SK-N-SH (cell line): ENCODE measurements at regions not wholly inside any gene's neighbourhood (a gene's known extent, or its start where the extent isn't known, plus 50 kb on each side); places are given as distances from the start of the nearest gene placed in this dataset.

Experiments used
- CTCF ChIA-PET: fragments of 300-600, 350-600 bp; formaldehyde crosslinking; extraction: SDS; loops from one replicate; lab custom pipeline; 2021; lab: Yijun Ruan, JAX
- POLR2A ChIA-PET: fragments of 350-600 bp; sonication (Branson Sonifier 250); formaldehyde crosslinking; extraction: SDS; loops from one replicate; lab custom pipeline; 2020; ENCODE audit warnings: antibody characterized with exemption, inconsistent platforms; lab: Yijun Ruan, JAX
- DNase-seq: peaks from one replicate; pipeline ENCODE4 v3.0.0; 2012
- H2AFZ ChIP-seq: fragments of 200-600 bp; sonication (generic); 2 replicates; pipeline ENCODE4 v1.8.1; 2016; ENCODE audit warnings: antibody characterized with exemption, mild to moderate bottlenecking, low read depth
- H3F3A ChIP-seq: fragments of 200-600 bp; sonication (generic); replicated peaks from 2 replicates; pipeline ENCODE3; 2016; ENCODE audit warnings: antibody characterized with exemption, mild to moderate bottlenecking; ENCODE audit not compliant: insufficient read depth
- H3K27ac ChIP-seq, 2 experiments: fragments of 200-500 bp in 1 of 2; fragments of 200-600 bp in 1 of 2; sonication (Bioruptor generic) in 1 of 2; sonication (generic), shearing (Covaris generic) in 1 of 2; 2 replicates each; pipeline versions ENCODE4 v1.5.1 to v1.6.1; 2014 to 2016; ENCODE audit warnings: low read depth in 2 of 2, inconsistent platforms in 1 of 2, low read length in 1 of 2, mild to moderate bottlenecking in 1 of 2, mixed read lengths in 1 of 2
- H3K27me3 ChIP-seq: fragments of 200-600 bp; sonication (generic), shearing (Covaris generic); 2 replicates; pipeline ENCODE4 v1.6.1; 2016; ENCODE audit warnings: mixed run types; ENCODE audit not compliant: insufficient read depth
- H3K36me3 ChIP-seq, 2 experiments: fragments of 200-500 bp in 1 of 2; fragments of 200-600 bp in 1 of 2; sonication (Bioruptor generic) in 1 of 2; sonication (generic) in 1 of 2; replicated peaks in 1 of 2; 2 replicates each; pipeline versions ENCODE3 to v1.5.1; 2014 to 2016; ENCODE audit warnings: low read length in 1 of 2, mild to moderate bottlenecking in 1 of 2; ENCODE audit not compliant: insufficient read depth in 2 of 2, control insufficient read depth in 1 of 2
- H3K4me1 ChIP-seq, 2 experiments: fragments of 200-500 bp in 1 of 2; fragments of 200-600 bp in 1 of 2; sonication (Bioruptor generic) in 1 of 2; sonication (generic), shearing (Covaris generic) in 1 of 2; 2 replicates each; pipeline versions ENCODE4 v1.5.1 to v1.6.1; 2014 to 2016; ENCODE audit warnings: low read depth in 1 of 2, low read length in 1 of 2, mixed run types in 1 of 2; ENCODE audit not compliant: insufficient read depth in 2 of 2, control insufficient read depth in 1 of 2
- H3K4me2 ChIP-seq: fragments of 200-600 bp; sonication (generic), shearing (Covaris generic); 2 replicates; pipeline ENCODE4 v1.6.1; 2017; ENCODE audit warnings: mixed run types
- H3K4me3 ChIP-seq, 2 experiments: fragments of 200-500 bp in 1 of 2; fragments of 200-600 bp in 1 of 2; sonication (Bioruptor generic) in 1 of 2; sonication (generic), shearing (Covaris generic) in 1 of 2; 2 replicates each; pipeline versions ENCODE4 v1.5.1 to v1.8.1; 2014 to 2016; ENCODE audit warnings: low read depth in 2 of 2, inconsistent platforms in 1 of 2, low read length in 1 of 2, mild to moderate bottlenecking in 1 of 2, mixed read lengths in 1 of 2, moderate library complexity in 1 of 2
- H3K79me2 ChIP-seq: fragments of 200-600 bp; sonication (generic); 2 replicates; pipeline ENCODE4 v1.8.1; 2017; ENCODE audit warnings: mild to moderate bottlenecking; ENCODE audit not compliant: insufficient read depth
- H3K9ac ChIP-seq: fragments of 200-600 bp; sonication (generic); 2 replicates; pipeline ENCODE4 v1.6.1; 2017; ENCODE audit warnings: mixed run types
- H3K9me2 ChIP-seq: fragments of 200-600 bp; sonication (generic); 2 replicates; pipeline ENCODE4 v1.6.1; 2017; ENCODE audit warnings: mixed run types
- H3K9me3 ChIP-seq: fragments of 200-600 bp; sonication (generic); 2 replicates; pipeline ENCODE4 v1.6.1; 2017; ENCODE audit warnings: mixed run types, mild to moderate bottlenecking, moderate library complexity
- H4K20me1 ChIP-seq: fragments of 200-600 bp; sonication (generic); 2 replicates; pipeline ENCODE4 v1.6.1; 2017; ENCODE audit warnings: mild to moderate bottlenecking, mixed run types; ENCODE audit not compliant: insufficient read depth
- CHD2 ChIP-seq: fragments of 150-350 bp; IDR thresholded peaks from 2 replicates; pipeline ENCODE4 v1.6.1; 2018; ENCODE audit warnings: low read length; ENCODE audit not compliant: partially characterized antibody
- EZH2phosphoT487 ChIP-seq: fragments of 200-600 bp; sonication (generic); IDR thresholded peaks from 2 replicates; pipeline ENCODE4 v1.6.1; 2017; ENCODE audit warnings: low read depth, mixed run types, mild to moderate bottlenecking, antibody characterized with exemption, moderate library complexity, borderline replicate concordance
- FOXJ3 ChIP-seq: sonication (generic); formaldehyde crosslinking; IDR thresholded peaks from 2 replicates; pipeline ENCODE4 v1.5.1; 2020; ENCODE audit warnings: mild to moderate bottlenecking, missing genetic modification reagents
- GATA2 ChIP-seq: sonication (generic); formaldehyde crosslinking; IDR thresholded peaks from 2 replicates; pipeline ENCODE4 v1.5.0; 2020; ENCODE audit warnings: mild to moderate bottlenecking, missing genetic modification reagents
- IRF3 ChIP-seq: fragments of 150-350 bp; IDR thresholded peaks from 2 replicates; pipeline ENCODE4 v1.6.1; 2016; ENCODE audit warnings: mild to moderate bottlenecking, low read depth, low read length
- JUND ChIP-seq: IDR thresholded peaks from 2 replicates; pipeline ENCODE4 v1.4.0; 2012
- MEF2A ChIP-seq: IDR thresholded peaks from 2 replicates; pipeline ENCODE4 v1.4.0; 2012; ENCODE audit warnings: low read depth, borderline replicate concordance
- NFIC ChIP-seq: IDR thresholded peaks from 2 replicates; pipeline ENCODE4 v1.4.0; 2012; ENCODE audit warnings: borderline replicate concordance
- NRF1 ChIP-seq: IDR thresholded peaks from 2 replicates; pipeline ENCODE4 v1.6.1; 2012; ENCODE audit warnings: low read depth, mild to moderate bottlenecking, low read length
- PBX3 ChIP-seq: IDR thresholded peaks from 2 replicates; pipeline ENCODE4; 2012
- POLR2AphosphoS5 ChIP-seq: IDR thresholded peaks from 2 replicates; pipeline ENCODE4 v1.6.1; 2012; ENCODE audit warnings: low read depth, low read length
- RAD21 ChIP-seq: IDR thresholded peaks from 2 replicates; pipeline ENCODE4 v1.6.1; 2012; ENCODE audit warnings: mild to moderate bottlenecking, low read length
- RCOR1 ChIP-seq: fragments of 150-350 bp; IDR thresholded peaks from 2 replicates; pipeline ENCODE4 v1.6.1; 2017; ENCODE audit warnings: antibody characterized with exemption, low read length
- REST ChIP-seq: IDR thresholded peaks from 2 replicates; pipeline ENCODE4 v1.6.1; 2012; ENCODE audit warnings: mild to moderate bottlenecking, low read depth, low read length, moderate library complexity
- RFX5 ChIP-seq: IDR thresholded peaks from 2 replicates; pipeline ENCODE4 v1.6.1; 2012; ENCODE audit warnings: mild to moderate bottlenecking, improper control_type of control experiment, low read length
- RXRA ChIP-seq: IDR thresholded peaks from 2 replicates; pipeline ENCODE4 v1.4.0; 2012; ENCODE audit warnings: low read depth, mild to moderate bottlenecking, borderline replicate concordance
- SIN3A ChIP-seq: IDR thresholded peaks from 2 replicates; pipeline ENCODE4 v1.6.1; 2012; ENCODE audit warnings: low read depth, mild to moderate bottlenecking, low read length, moderate library complexity, borderline replicate concordance
- SMC3 ChIP-seq: IDR thresholded peaks from 2 replicates; pipeline ENCODE4 v1.6.1; 2012; ENCODE audit warnings: low read depth, low read length, improper control_type of control experiment
- TEAD4 ChIP-seq: IDR thresholded peaks from 2 replicates; pipeline ENCODE4 v1.4.0; 2012; ENCODE audit warnings: mild to moderate bottlenecking, borderline replicate concordance; ENCODE audit not compliant: insufficient read depth
- YY1 ChIP-seq: IDR thresholded peaks from 2 replicates; pipeline ENCODE4 v1.4.0; 2012; ENCODE audit warnings: low read depth, mild to moderate bottlenecking
- ZBTB33 ChIP-seq: IDR thresholded peaks from 2 replicates; pipeline ENCODE4 v1.4.0; 2012; ENCODE audit warnings: low read depth, borderline replicate concordance
- WGBS: methylation state at CpG from one replicate; pipeline ENCODE4 v1.1.6; 2017; ENCODE audit warnings: low lambda C conversion rate; 5-methylcytosine and 5-hydroxymethylcytosine counted together

GRCh38 chr5:167843881-167844572 is 447.4 kb upstream of the WWC1 start:
- Histone ChIP-seq H3K27ac (no peak overlapping the region), H3K27me3 (no peaks in the 10 kb centered on the region), H3K4me2 (no peak overlapping the region), H3K36me3 (no peaks in the 10 kb centered on the region), H3K4me3 (no peak overlapping the region), H3K9ac (no peak overlapping the region), H3K9me2 (no peaks in the 10 kb centered on the region)
- no peak for DNase-seq
- POLR2A ChIA-PET, result no interaction called here
- TF ChIP-seq EZH2phosphoT487 (no peak), RXRA (no peak), NRF1 (no peak), RCOR1 (no peak), NFIC (no peak), REST (no peak), PBX3 (no peak)
- TF ChIP-seq, all 33 proteins: peak for 0
- H3K79me2 ChIP-seq, result no peaks in the 10 kb centered on the region
- no peaks in the 10 kb centered on the region for H3F3A ChIP-seq
- CTCF ChIA-PET, result interaction anchor here (1.1 kb wide), 1 partner anchor 53 kb away, joined by 3 read pairs; no protein-coding TSS in a partner anchor
- no peak overlapping the region for H2AFZ ChIP-seq
- no peaks in the 10 kb centered on the region for H4K20me1 ChIP-seq
- WGBS, result 38% methylated on average over 4 of the region's 4 CpGs
- no peaks in the 10 kb centered on the region for H3K9me3 ChIP-seq
- no peaks in the 10 kb centered on the region for H3K4me1 ChIP-seq

GRCh38 chr5:167845952-167846351 is 445.5 kb upstream of the WWC1 start:
- Histone ChIP-seq H3K9me2 (no peaks in the 10 kb centered on the region), H3K27me3 (no peaks in the 10 kb centered on the region), H4K20me1 (no peaks in the 10 kb centered on the region), H2AFZ (no peak overlapping the region), H3F3A (no peaks in the 10 kb centered on the region), H3K4me1 (no peaks in the 10 kb centered on the region; a peak in 1 of 4 replicates), H3K27ac (no peak overlapping the region), H3K36me3 (no peaks in the 10 kb centered on the region), H3K4me2 (no peak overlapping the region), H3K9ac (no peak overlapping the region), H3K79me2 (no peaks in the 10 kb centered on the region), H3K9me3 (no peaks in the 10 kb centered on the region), H3K4me3 (no peak overlapping the region)
- 33% methylated on average over 2 of the region's 2 CpGs for WGBS
- no peak for DNase-seq
- ChIA-PET CTCF (interaction anchor here (0.6 kb wide), 1 partner anchor 14 kb away, joined by 3 read pairs; no protein-coding TSS in a partner anchor), POLR2A (no interaction called here)
- TF ChIP-seq YY1, result no peak
- TF ChIP-seq SIN3A, result no peak
- no peak for TF ChIP-seq IRF3
- no peak for TF ChIP-seq CHD2
- TF ChIP-seq SMC3, result no peak
- no peak for TF ChIP-seq TEAD4
- no peak for TF ChIP-seq MEF2A
- no peak for TF ChIP-seq POLR2AphosphoS5
- no peak for TF ChIP-seq ZBTB33
- TF ChIP-seq RFX5, result no peak
- TF ChIP-seq FOXJ3 (CRISPR knock-in tag), result no peak
- no peak for TF ChIP-seq JUND
- no peak for TF ChIP-seq RAD21
- TF ChIP-seq GATA2 (CRISPR knock-in tag), result no peak
- TF ChIP-seq RXRA, result no peak
